ENCODE measurements at regions not wholly inside any gene's neighbourhood (a gene's known extent, or its start where the extent isn't known, plus 50 kb on each side); places are given as distances from the start of the nearest gene placed in this dataset.
A peak's percentile ranks its signal among the peaks of the same experiment; 100 is the strongest.

GRCh38 chr2:62374301-62375112 lies 131.5 kb downstream of the TMEM17 start:
- no peak overlapping the region for H3K4me3 ChIP-seq
- no peaks in the 10 kb centered on the region for H3K27me3 ChIP-seq
- no peaks in the 10 kb centered on the region for H3K4me1 ChIP-seq
- H3K27ac ChIP-seq, result no peak overlapping the region
- H3K36me3 ChIP-seq, result no peaks in the 10 kb centered on the region
- no peak for TF ChIP-seq CTCF (IDR thresholded peaks at IDR 0.05)
- no peak for DNase-seq (ENCODE audit: low spot score in 2 of 2)
- H3K9me3 ChIP-seq, result peaks cover 10 to 18% of the 10 kb centered on the region in 2 donors
- intact Hi-C loops (cut with DNase I), result no loop called here

GRCh38 chr2:62372824-62373223 lies 133.2 kb downstream of the TMEM17 start:
- Histone ChIP-seq H3K9me3 (peaks cover 10 to 18% of the 10 kb centered on the region in 2 donors), H3K4me1 (no peaks in the 10 kb centered on the region), H3K4me3 (no peak overlapping the region), H3K27me3 (no peaks in the 10 kb centered on the region), H3K36me3 (no peaks in the 10 kb centered on the region), H3K27ac (no peak overlapping the region)
- no peak for DNase-seq (ENCODE audit: low spot score in 2 of 2)
- intact Hi-C loops (cut with DNase I), result no loop called here
- no peak for TF ChIP-seq CTCF (IDR thresholded peaks at IDR 0.05)

- TF ChIP-seq CTCF (IDR thresholded peaks at IDR 0.05), result no peak
- no peaks in the 10 kb centered on the region for H3K36me3 ChIP-seq
Observed at GRCh38 chr2:62370321-62371250, 135.4 kb downstream of the TMEM17 start.

GRCh38 chr2:62369541-62370202 lies 136.3 kb downstream of the TMEM17 start:
- Histone ChIP-seq H3K27ac (no peak overlapping the region), H3K4me1 (no peaks in the 10 kb centered on the region), H3K36me3 (no peaks in the 10 kb centered on the region), H3K27me3 (no peaks in the 10 kb centered on the region), H3K4me3 (no peak overlapping the region), H3K9me3 (peaks cover 10 to 18% of the 10 kb centered on the region in 2 donors)
- peak in 1 of 2 donors; percentile 19 for DNase-seq (ENCODE audit: low spot score in 2 of 2)
- intact Hi-C loops (cut with DNase I), result no loop called here
- no peak for TF ChIP-seq CTCF (IDR thresholded peaks at IDR 0.05)

More at GRCh38 chr2:62370321-62371250, 135.4 kb downstream of the TMEM17 start:
- DNase-seq (ENCODE audit: low spot score in 2 of 2), result no peak
- intact Hi-C loops (cut with DNase I), result no loop called here
- no peak overlapping the region for H3K27ac ChIP-seq
- H3K27me3 ChIP-seq, result no peaks in the 10 kb centered on the region
- peaks cover 10 to 18% of the 10 kb centered on the region in 2 donors for H3K9me3 ChIP-seq
- no peaks in the 10 kb centered on the region for H3K4me1 ChIP-seq
- H3K4me3 ChIP-seq, result no peak overlapping the region

GRCh38 chr2:62364791-62365528 lies 141.0 kb downstream of the TMEM17 start:
- H3K9me3 ChIP-seq, result peaks cover 0 to 5% of the 10 kb centered on the region in 2 donors
- H3K4me1 ChIP-seq, result no peaks in the 10 kb centered on the region
- intact Hi-C loops (cut with DNase I), result no loop called here
- no peaks in the 10 kb centered on the region for H3K36me3 ChIP-seq
- H3K27ac ChIP-seq, result no peak overlapping the region
- no peak for TF ChIP-seq CTCF (IDR thresholded peaks at IDR 0.05)
- no peak overlapping the region for H3K4me3 ChIP-seq
- DNase-seq (ENCODE audit: low spot score in 2 of 2), result no peak
- no peaks in the 10 kb centered on the region for H3K27me3 ChIP-seq
